ENCODE measurements at regions not wholly inside any gene's neighbourhood (a gene's known extent, or its start where the extent isn't known, plus 50 kb on each side); places are given as distances from the start of the nearest gene placed in this dataset.
A peak's percentile ranks its signal among the peaks of the same experiment; 100 is the strongest.

- TF ChIP-seq, protein P1, sequence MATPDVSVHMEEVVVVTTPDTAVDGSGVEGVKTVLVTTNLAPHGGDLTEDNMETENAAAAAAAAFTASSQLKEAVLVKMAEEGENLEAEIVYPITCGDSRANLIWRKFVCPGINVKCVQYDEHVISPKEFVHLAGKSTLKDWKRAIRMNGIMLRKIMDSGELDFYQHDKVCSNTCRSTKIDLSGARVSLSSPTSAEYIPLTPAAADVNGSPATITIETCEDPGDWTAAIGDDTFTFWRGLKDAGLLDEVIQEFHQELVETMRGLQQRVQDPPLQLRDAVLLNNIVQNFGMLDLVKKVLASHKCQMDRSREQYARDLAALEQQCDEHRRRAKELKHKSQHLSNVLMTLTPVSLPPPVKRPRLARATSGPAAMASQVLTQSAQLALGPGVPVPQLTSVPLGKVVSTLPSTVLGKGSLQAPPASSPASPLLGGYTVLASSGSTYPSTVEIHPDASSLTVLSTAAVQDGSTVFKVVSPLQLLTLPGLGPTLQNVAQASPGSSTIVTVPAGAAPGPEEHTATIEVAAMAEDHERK (CRISPR knock-in tag; IDR thresholded peaks at IDR 0.05; ENCODE audit: low read depth), result no peak
- TF ChIP-seq PITX1 (CRISPR knock-in tag; IDR thresholded peaks at IDR 0.05), result peak; percentile 16; the same call in 1 of the 2 replicates
- no peak for TF ChIP-seq ZNF619 (CRISPR knock-in tag; IDR thresholded peaks at IDR 0.05)
- no peak for TF ChIP-seq PRDM4 (CRISPR knock-in tag; IDR thresholded peaks at IDR 0.05; ENCODE audit: borderline replicate concordance)
- TF ChIP-seq ZNF879 (CRISPR knock-in tag; IDR thresholded peaks at IDR 0.05), result no peak
- no peak for TF ChIP-seq ZNF512 (CRISPR knock-in tag; IDR thresholded peaks at IDR 0.05)
- peak; percentile 92 for TF ChIP-seq MEIS2 (CRISPR knock-in tag; IDR thresholded peaks at IDR 0.05)
- no peak for TF ChIP-seq ZNF207 (IDR thresholded peaks at IDR 0.05; ENCODE audit: borderline replicate concordance)
- TF ChIP-seq ZNF337 (CRISPR knock-in tag; IDR thresholded peaks at IDR 0.05; ENCODE audit: borderline replicate concordance, low read depth), result no peak
- peak; percentile 49; the same call in 1 of the 2 replicates for TF ChIP-seq RXRB (CRISPR knock-in tag; IDR thresholded peaks at IDR 0.05; ENCODE audit: borderline replicate concordance)
- TF ChIP-seq ZMYM3 (CRISPR knock-in tag; IDR thresholded peaks at IDR 0.05), result peak; percentile 73
- peak; percentile 74 for TF ChIP-seq FOXA3 (CRISPR knock-in tag; IDR thresholded peaks at IDR 0.05)
- peak; percentile 86 for TF ChIP-seq PAXIP1 (CRISPR knock-in tag; conservative IDR thresholded peaks at IDR 0.05)
- TF ChIP-seq HDAC1 (CRISPR knock-in tag; IDR thresholded peaks at IDR 0.05), result peak; percentile 70
- TF ChIP-seq ZNF331 (CRISPR knock-in tag; IDR thresholded peaks at IDR 0.05), result peak; percentile 83; the same call in 1 of the 2 replicates
- TF ChIP-seq TERF1 (CRISPR knock-in tag; IDR thresholded peaks at IDR 0.05), result no peak
- no peak for TF ChIP-seq ZNF329 (CRISPR knock-in tag; IDR thresholded peaks at IDR 0.05; ENCODE audit: low read depth)
- TF ChIP-seq SAP130 (CRISPR knock-in tag; IDR thresholded peaks at IDR 0.05; ENCODE audit: low read depth), result peak; percentile 71
- TF ChIP-seq ZNF850 (CRISPR knock-in tag; conservative IDR thresholded peaks at IDR 0.05), result no peak
- peak; percentile 83 for TF ChIP-seq TBX2 (CRISPR knock-in tag; IDR thresholded peaks at IDR 0.05; ENCODE audit: borderline replicate concordance)
Observed at GRCh38 chr9:93893899-93894690, 61.1 kb downstream of the BARX1 start (continued).

All from HepG2 (cell line).